ENCODE measurements at regions not wholly inside any gene's neighbourhood (a gene's known extent, or its start where the extent isn't known, plus 50 kb on each side); places are given as distances from the start of the nearest gene placed in this dataset.

GRCh38 chr12:24328261-24328660, 378.8 kb upstream of the SOX5 start:
- Histone ChIP-seq H2AFZ (ENCODE audit: low read depth, low read length) (no peak overlapping the region), H3K4me1 (ENCODE audit: insufficient read depth, low read length) (no peaks in the 10 kb centered on the region), H3K9ac (ENCODE audit: low read length) (no peak overlapping the region), H4K20me1 (ENCODE audit: insufficient read depth, low read length) (no peaks in the 10 kb centered on the region), H3K9me3 (ENCODE audit: insufficient read depth, low read depth, low read length) (no peaks in the 10 kb centered on the region), H3K27ac (ENCODE audit: low read depth, low read length) (no peak overlapping the region), H3K4me3 (ENCODE audit: insufficient read depth, low read depth, low read length) (no peak overlapping the region), H3K27me3 (ENCODE audit: insufficient read depth, low read length) (no peaks in the 10 kb centered on the region), H3K4me2 (ENCODE audit: low read length) (no peak overlapping the region), H3K36me3 (ENCODE audit: insufficient read depth, low read length) (no peaks in the 10 kb centered on the region), H3K79me2 (ENCODE audit: insufficient read depth, low read length) (no peaks in the 10 kb centered on the region)
- Mint-ChIP-seq H3K27me3 (ENCODE audit: low read depth, unreplicated experiment) (no peaks in the 10 kb centered on the region), H3K27ac (ENCODE audit: unreplicated experiment) (no peak overlapping the region), H3K4me3 (ENCODE audit: unreplicated experiment) (no peak overlapping the region), H3K36me3 (ENCODE audit: low read depth, unreplicated experiment) (no peaks in the 10 kb centered on the region), H3K9me3 (ENCODE audit: unreplicated experiment) (no peaks in the 10 kb centered on the region), H3K4me1 (ENCODE audit: low read depth, unreplicated experiment) (no peaks in the 10 kb centered on the region)
- TF ChIP-seq EZH2 (IDR thresholded peaks at IDR 0.05; ENCODE audit: insufficient read depth, low read length) (no peak), CTCF (IDR thresholded peaks at IDR 0.05; ENCODE audit: insufficient read depth, low read depth, low read length) (no peak)
- DNase-seq (ENCODE audit: low read depth): no peak
- no peak for FAIRE-seq

GRCh38 chr12:24325331-24325730, 375.9 kb upstream of the SOX5 start:
- no peaks in the 10 kb centered on the region for H3K79me2 ChIP-seq (ENCODE audit: insufficient read depth, low read length)
- H3K9me3 ChIP-seq (ENCODE audit: insufficient read depth, low read depth, low read length): no peaks in the 10 kb centered on the region
- no peaks in the 10 kb centered on the region for H3K36me3 ChIP-seq (ENCODE audit: insufficient read depth, low read length)
- H3K27ac ChIP-seq (ENCODE audit: low read depth, low read length): no peak overlapping the region
- H3K27ac Mint-ChIP-seq (ENCODE audit: unreplicated experiment): no peak overlapping the region
- no peaks in the 10 kb centered on the region for H4K20me1 ChIP-seq (ENCODE audit: insufficient read depth, low read length)
- no peaks in the 10 kb centered on the region for H3K27me3 ChIP-seq (ENCODE audit: insufficient read depth, low read length)
- H3K27me3 Mint-ChIP-seq (ENCODE audit: low read depth, unreplicated experiment): no peaks in the 10 kb centered on the region
- no peak overlapping the region for H3K9ac ChIP-seq (ENCODE audit: low read length)
- DNase-seq (ENCODE audit: low read depth) (no peak), FAIRE-seq (no peak)
- TF ChIP-seq CTCF (IDR thresholded peaks at IDR 0.05; ENCODE audit: insufficient read depth, low read depth, low read length): no peak
- TF ChIP-seq EZH2 (IDR thresholded peaks at IDR 0.05; ENCODE audit: insufficient read depth, low read length): no peak
- H3K9me3 Mint-ChIP-seq (ENCODE audit: unreplicated experiment): no peaks in the 10 kb centered on the region
- H3K4me1 Mint-ChIP-seq (ENCODE audit: low read depth, unreplicated experiment): no peaks in the 10 kb centered on the region
- H3K4me2 ChIP-seq (ENCODE audit: low read length): no peak overlapping the region
- no peak overlapping the region for H3K4me3 ChIP-seq (ENCODE audit: insufficient read depth, low read depth, low read length)
- no peaks in the 10 kb centered on the region for H3K4me1 ChIP-seq (ENCODE audit: insufficient read depth, low read length)
- no peaks in the 10 kb centered on the region for H3K36me3 Mint-ChIP-seq (ENCODE audit: low read depth, unreplicated experiment)
- H2AFZ ChIP-seq (ENCODE audit: low read depth, low read length): no peak overlapping the region
- H3K4me3 Mint-ChIP-seq (ENCODE audit: unreplicated experiment): no peak overlapping the region

- H3K27ac Mint-ChIP-seq (ENCODE audit: unreplicated experiment): no peak overlapping the region
- Histone ChIP-seq H3K27ac (ENCODE audit: low read depth, low read length) (no peak overlapping the region), H4K20me1 (ENCODE audit: insufficient read depth, low read length) (no peaks in the 10 kb centered on the region), H3K9ac (ENCODE audit: low read length) (no peak overlapping the region), H2AFZ (ENCODE audit: low read depth, low read length) (no peak overlapping the region), H3K36me3 (ENCODE audit: insufficient read depth, low read length) (no peaks in the 10 kb centered on the region), H3K4me2 (ENCODE audit: low read length) (no peak overlapping the region), H3K9me3 (ENCODE audit: insufficient read depth, low read depth, low read length) (no peaks in the 10 kb centered on the region), H3K27me3 (ENCODE audit: insufficient read depth, low read length) (no peaks in the 10 kb centered on the region), H3K4me1 (ENCODE audit: insufficient read depth, low read length) (no peaks in the 10 kb centered on the region), H3K4me3 (ENCODE audit: insufficient read depth, low read depth, low read length) (no peak overlapping the region), H3K79me2 (ENCODE audit: insufficient read depth, low read length) (no peaks in the 10 kb centered on the region)
- DNase-seq (ENCODE audit: low read depth) (no peak), FAIRE-seq (no peak)
- H3K4me1 Mint-ChIP-seq (ENCODE audit: low read depth, unreplicated experiment): no peaks in the 10 kb centered on the region
- no peaks in the 10 kb centered on the region for H3K9me3 Mint-ChIP-seq (ENCODE audit: unreplicated experiment)
- TF ChIP-seq CTCF (IDR thresholded peaks at IDR 0.05; ENCODE audit: insufficient read depth, low read depth, low read length) (no peak), EZH2 (IDR thresholded peaks at IDR 0.05; ENCODE audit: insufficient read depth, low read length) (no peak)
- peaks cover 2% of the 10 kb centered on the region for H3K27me3 Mint-ChIP-seq (ENCODE audit: low read depth, unreplicated experiment)
- H3K36me3 Mint-ChIP-seq (ENCODE audit: low read depth, unreplicated experiment): no peaks in the 10 kb centered on the region
- H3K4me3 Mint-ChIP-seq (ENCODE audit: unreplicated experiment): no peak overlapping the region
These were observed 358.4 kb upstream of the SOX5 start for GRCh38 chr12:24307716-24308335.
